ENCODE measurements at regions not wholly inside any gene's neighbourhood (a gene's known extent, or its start where the extent isn't known, plus 50 kb on each side); places are given as distances from the start of the nearest gene placed in this dataset.

GRCh38 chr6:154617175-154617574 is 106.7 kb upstream of the CNKSR3 start (continued):
- no peak for TF ChIP-seq CTCF (IDR thresholded peaks at IDR 0.05; ENCODE audit: low read depth, low read length, missing input control)
- TF ChIP-seq FOXA2 (IDR thresholded peaks at IDR 0.05), result no peak
- TF ChIP-seq MAX (IDR thresholded peaks at IDR 0.05), result no peak
- no peak for TF ChIP-seq SP1 (IDR thresholded peaks at IDR 0.05)
- TF ChIP-seq FOXA1 (IDR thresholded peaks at IDR 0.05), result no peak
- no peak for TF ChIP-seq JUND (IDR thresholded peaks at IDR 0.05)
- TF ChIP-seq TAF1 (conservative IDR thresholded peaks at IDR 0.05), result no peak
- no peak for TF ChIP-seq RAD21 (IDR thresholded peaks at IDR 0.05)
- no peak for TF ChIP-seq NR2F2 (IDR thresholded peaks at IDR 0.05)
- TF ChIP-seq RXRA (IDR thresholded peaks at IDR 0.05), result no peak

GRCh38 chr6:154619146-154619545 is 108.7 kb upstream of the CNKSR3 start:
- H3K9ac ChIP-seq (ENCODE audit: low read depth in 1 of 2, low read length in 2 of 2), result no peak overlapping the region
- no peak overlapping the region for H3K4me3 ChIP-seq (ENCODE audit: low read depth in 1 of 3, low read length in 3 of 3)
- peaks cover 0 to under 1% (median 0%) of the 10 kb centered on the region in 4 donors for H3K4me1 ChIP-seq (ENCODE audit: control insufficient read depth in 4 of 4, insufficient read depth in 4 of 4, low read length in 3 of 4)
- no peaks in the 10 kb centered on the region for H3K36me3 ChIP-seq (ENCODE audit: control insufficient read depth in 4 of 4, insufficient read depth in 3 of 4, low read depth in 1 of 4, low read length in 3 of 4)
- no peak overlapping the region for H3K27ac ChIP-seq (ENCODE audit: low read depth in 1 of 2, low read length in 2 of 2)
- WGBS, result 63% methylated on average over 5 of the region's 5 CpGs
- TF ChIP-seq REST (IDR thresholded peaks at IDR 0.05), result no peak
- no peak for TF ChIP-seq HNF4G (IDR thresholded peaks at IDR 0.05)
- TF ChIP-seq NR2F2 (IDR thresholded peaks at IDR 0.05), result no peak
- no peak for TF ChIP-seq ZBTB33 (IDR thresholded peaks at IDR 0.05)
- no peak for TF ChIP-seq SP1 (IDR thresholded peaks at IDR 0.05)
- no peak for TF ChIP-seq GABPA (IDR thresholded peaks at IDR 0.05 in 1 of 2, conservative IDR thresholded peaks at IDR 0.05 in 1 of 2)
- TF ChIP-seq RAD21 (IDR thresholded peaks at IDR 0.05), result no peak
- no peak for TF ChIP-seq JUND (IDR thresholded peaks at IDR 0.05)
- TF ChIP-seq ATF3 (IDR thresholded peaks at IDR 0.05), result no peak
- no peak for TF ChIP-seq RXRA (IDR thresholded peaks at IDR 0.05)
- no peak for TF ChIP-seq FOXA1 (IDR thresholded peaks at IDR 0.05)
- TF ChIP-seq EGR1 (IDR thresholded peaks at IDR 0.05; ENCODE audit: low read depth in 2 of 2), result no peak
- no peak for TF ChIP-seq MAX (IDR thresholded peaks at IDR 0.05)
- TF ChIP-seq TAF1 (conservative IDR thresholded peaks at IDR 0.05), result no peak
- no peak for TF ChIP-seq CTCF (IDR thresholded peaks at IDR 0.05; ENCODE audit: low read depth, low read length, missing input control)
- no peaks in the 10 kb centered on the region for H3K27me3 ChIP-seq (ENCODE audit: control insufficient read depth in 4 of 4, insufficient read depth in 4 of 4, low read length in 3 of 4)
- no peak for DNase-seq (ENCODE audit: low spot score)
- no peaks in the 10 kb centered on the region for H3K9me3 ChIP-seq (ENCODE audit: control insufficient read depth in 4 of 4, low read length in 3 of 4)
